ENCODE measurements at regions not wholly inside any gene's neighbourhood (a gene's known extent, or its start where the extent isn't known, plus 50 kb on each side); places are given as distances from the start of the nearest gene placed in this dataset.

GRCh38 chr11:19391652-19392051 lies 150.9 kb upstream of the E2F8 start:
- TF ChIP-seq CTCF (IDR thresholded peaks at IDR 0.05) (no peak), POLR2A (IDR thresholded peaks at IDR 0.05) (no peak)
